SK-N-MC (cell line): ENCODE measurements at regions not wholly inside any gene's neighbourhood (a gene's known extent, or its start where the extent isn't known, plus 50 kb on each side); places are given as distances from the start of the nearest gene placed in this dataset.

Source experiments
- EZH2 ChIP-seq: fragments of 200-600 bp; sonication (generic); IDR thresholded peaks from one replicate; pipeline ENCODE4 v1.6.1; 2017; ENCODE audit warnings: antibody characterized with exemption
- POLR2AphosphoS5 ChIP-seq: IDR thresholded peaks from 2 replicates; pipeline ENCODE4 v1.6.1; 2012; ENCODE audit warnings: mild to moderate bottlenecking, low read depth, low read length, borderline replicate concordance

GRCh38 chrX:95330292-95330691 lies 1354.3 kb upstream of the DIAPH2 start:
- TF ChIP-seq EZH2 = no peak
- TF ChIP-seq POLR2AphosphoS5 = no peak
